ENCODE measurements at regions not wholly inside any gene's neighbourhood (a gene's known extent, or its start where the extent isn't known, plus 50 kb on each side); places are given as distances from the start of the nearest gene placed in this dataset.
"Not testable (repeated sequence)": the region's sequence is repeated elsewhere in the genome, so short reads cannot be mapped to it uniquely, and the experiment has no call there.

DNA sequence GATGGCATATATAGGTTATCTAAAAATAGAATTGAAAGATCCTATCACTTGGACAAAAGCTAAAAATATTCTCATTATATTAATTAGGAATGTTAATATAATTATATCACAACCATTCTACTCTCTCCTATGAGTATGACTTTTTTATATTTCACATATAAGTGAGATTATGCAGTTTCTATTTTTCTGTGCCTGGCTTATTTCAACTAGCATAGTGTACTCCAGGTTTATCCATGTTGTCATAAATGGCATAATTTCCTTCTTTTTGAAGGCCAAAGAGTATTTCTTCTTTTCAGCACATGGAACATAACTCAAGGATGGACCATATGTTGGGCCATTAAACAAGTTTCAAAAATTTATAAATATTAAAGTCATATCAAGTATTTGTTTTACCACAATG is 421.2 kb upstream of the CTSO start:
- no peaks in the 10 kb centered on the region for H3K36me3 ChIP-seq
- no peaks in the 10 kb centered on the region for H3K9me3 ChIP-seq
- H3K27me3 ChIP-seq, result no peaks in the 10 kb centered on the region
- H3K27ac ChIP-seq, result peak overlapping the region in 2 of 4 donors; percentile 57 to 62
- DNase-seq, result no peak
- intact Hi-C loops (cut with DNase I), result no loop called here
- no peak overlapping the region for H3K4me3 ChIP-seq
- TF ChIP-seq, protein P1, sequence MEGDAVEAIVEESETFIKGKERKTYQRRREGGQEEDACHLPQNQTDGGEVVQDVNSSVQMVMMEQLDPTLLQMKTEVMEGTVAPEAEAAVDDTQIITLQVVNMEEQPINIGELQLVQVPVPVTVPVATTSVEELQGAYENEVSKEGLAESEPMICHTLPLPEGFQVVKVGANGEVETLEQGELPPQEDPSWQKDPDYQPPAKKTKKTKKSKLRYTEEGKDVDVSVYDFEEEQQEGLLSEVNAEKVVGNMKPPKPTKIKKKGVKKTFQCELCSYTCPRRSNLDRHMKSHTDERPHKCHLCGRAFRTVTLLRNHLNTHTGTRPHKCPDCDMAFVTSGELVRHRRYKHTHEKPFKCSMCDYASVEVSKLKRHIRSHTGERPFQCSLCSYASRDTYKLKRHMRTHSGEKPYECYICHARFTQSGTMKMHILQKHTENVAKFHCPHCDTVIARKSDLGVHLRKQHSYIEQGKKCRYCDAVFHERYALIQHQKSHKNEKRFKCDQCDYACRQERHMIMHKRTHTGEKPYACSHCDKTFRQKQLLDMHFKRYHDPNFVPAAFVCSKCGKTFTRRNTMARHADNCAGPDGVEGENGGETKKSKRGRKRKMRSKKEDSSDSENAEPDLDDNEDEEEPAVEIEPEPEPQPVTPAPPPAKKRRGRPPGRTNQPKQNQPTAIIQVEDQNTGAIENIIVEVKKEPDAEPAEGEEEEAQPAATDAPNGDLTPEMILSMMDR (IDR thresholded peaks at IDR 0.05), result no peak
- TF ChIP-seq POLR2A (IDR thresholded peaks at IDR 0.05) (no peak), POLR2AphosphoS5 (IDR thresholded peaks at IDR 0.05) (peak; percentile 41 to 81 (median 54)), EP300 (IDR thresholded peaks at IDR 0.05) (no peak)
- H3K4me1 ChIP-seq, result peaks cover 0 to 19% (median 4%) of the 10 kb centered on the region in 4 donors

DNA sequence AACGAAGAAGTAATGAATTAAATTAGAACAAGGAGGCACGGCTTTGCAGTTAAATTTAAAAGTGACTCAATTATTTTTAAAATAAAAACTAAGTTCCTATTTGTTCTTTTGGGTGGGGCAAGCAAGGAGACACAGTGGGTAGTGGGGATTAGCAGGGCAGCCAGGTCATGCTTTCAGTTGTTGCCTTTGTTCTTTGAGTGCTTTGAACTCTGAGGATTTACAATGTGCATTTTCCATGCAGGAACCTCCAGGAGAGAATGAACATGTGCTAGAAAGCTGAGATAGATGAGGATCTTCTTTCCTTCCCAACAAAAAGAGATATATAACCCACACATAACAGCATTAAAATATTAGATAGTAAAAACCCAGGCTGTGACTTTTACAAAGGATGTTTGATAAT is 420.4 kb upstream of the CTSO start:
- no peaks in the 10 kb centered on the region for H3K36me3 ChIP-seq
- no peak for DNase-seq
- 48 to 67% methylated on average over 2 of the region's 2 CpGs for WGBS, 2 donors
- H3K27me3 ChIP-seq, result no peaks in the 10 kb centered on the region
- no peak overlapping the region for H3K4me3 ChIP-seq
- TF ChIP-seq POLR2A (IDR thresholded peaks at IDR 0.05) (no peak), EP300 (IDR thresholded peaks at IDR 0.05) (no peak), POLR2AphosphoS5 (IDR thresholded peaks at IDR 0.05) (peak in 1 of 4 donors; percentile 6)
- TF ChIP-seq, protein P1 (IDR thresholded peaks at IDR 0.05), result no peak
- intact Hi-C loops (cut with DNase I), result no loop called here
- peaks cover 0 to 19% (median 4%) of the 10 kb centered on the region in 4 donors for H3K4me1 ChIP-seq
- no peaks in the 10 kb centered on the region for H3K9me3 ChIP-seq
- H3K27ac ChIP-seq, result peak overlapping the region in 2 of 4 donors; percentile 57 to 62

DNA sequence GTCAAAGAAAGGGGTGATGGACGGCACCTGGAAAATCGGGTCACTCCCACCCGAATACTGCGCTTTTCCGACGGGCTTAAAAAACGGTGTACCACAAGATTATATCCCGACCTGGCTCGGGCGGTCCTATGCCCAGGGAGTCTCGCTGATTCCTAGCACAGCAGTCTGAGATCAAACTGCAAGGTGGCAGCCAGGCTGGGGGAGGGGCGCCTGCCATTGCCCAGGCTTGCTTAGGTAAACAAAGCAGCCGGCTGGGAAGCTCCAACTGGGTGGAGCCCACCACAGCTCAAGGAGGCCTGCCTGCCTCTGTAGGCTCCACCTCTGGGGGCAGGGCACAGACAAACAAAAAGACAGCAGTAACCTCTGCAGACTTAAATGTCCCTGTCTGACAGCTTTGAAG is 413.8 kb upstream of the CTSO start:
- H3K27ac ChIP-seq; intact Hi-C loops (cut with DNase I); DNase-seq; H3K4me1 ChIP-seq; H3K4me3 ChIP-seq; H3K9me3 ChIP-seq; H3K27me3 ChIP-seq; H3K36me3 ChIP-seq: not testable (repeated sequence)
- 49 to 51% methylated on average over 13 of the region's 13 CpGs for WGBS, 2 donors

DNA sequence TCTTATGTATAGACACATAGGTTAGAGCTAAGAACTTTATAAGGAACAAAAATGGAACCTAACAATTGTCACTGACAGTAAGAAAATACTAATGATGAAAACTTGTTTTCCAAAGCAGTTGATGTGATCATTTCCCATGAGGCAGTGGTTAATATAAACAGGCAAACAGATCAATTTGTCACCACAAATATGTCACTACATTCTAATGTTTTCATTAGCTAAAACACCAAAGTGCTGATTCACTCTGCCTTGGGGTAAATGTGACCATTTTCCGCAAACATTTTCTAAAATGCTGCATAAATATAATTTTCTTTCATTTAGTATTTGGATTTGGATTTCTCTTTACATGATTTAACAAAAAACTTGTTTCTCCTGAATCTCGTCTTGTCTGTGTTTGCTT is 408.9 kb upstream of the CTSO start:
- 42 to 64% methylated on average over 2 of the region's 2 CpGs for WGBS, 2 donors
- Histone ChIP-seq H3K27me3 (no peaks in the 10 kb centered on the region), H3K4me1 (no peaks in the 10 kb centered on the region), H3K36me3 (no peaks in the 10 kb centered on the region), H3K27ac (no peak overlapping the region), H3K9me3 (no peaks in the 10 kb centered on the region), H3K4me3 (no peak overlapping the region)
- intact Hi-C loops (cut with DNase I), result no loop called here
- TF ChIP-seq EP300 (IDR thresholded peaks at IDR 0.05) (no peak), POLR2AphosphoS5 (IDR thresholded peaks at IDR 0.05) (no peak), POLR2A (IDR thresholded peaks at IDR 0.05) (no peak)
- TF ChIP-seq, protein P1 (IDR thresholded peaks at IDR 0.05), result no peak
- DNase-seq, result no peak

DNA sequence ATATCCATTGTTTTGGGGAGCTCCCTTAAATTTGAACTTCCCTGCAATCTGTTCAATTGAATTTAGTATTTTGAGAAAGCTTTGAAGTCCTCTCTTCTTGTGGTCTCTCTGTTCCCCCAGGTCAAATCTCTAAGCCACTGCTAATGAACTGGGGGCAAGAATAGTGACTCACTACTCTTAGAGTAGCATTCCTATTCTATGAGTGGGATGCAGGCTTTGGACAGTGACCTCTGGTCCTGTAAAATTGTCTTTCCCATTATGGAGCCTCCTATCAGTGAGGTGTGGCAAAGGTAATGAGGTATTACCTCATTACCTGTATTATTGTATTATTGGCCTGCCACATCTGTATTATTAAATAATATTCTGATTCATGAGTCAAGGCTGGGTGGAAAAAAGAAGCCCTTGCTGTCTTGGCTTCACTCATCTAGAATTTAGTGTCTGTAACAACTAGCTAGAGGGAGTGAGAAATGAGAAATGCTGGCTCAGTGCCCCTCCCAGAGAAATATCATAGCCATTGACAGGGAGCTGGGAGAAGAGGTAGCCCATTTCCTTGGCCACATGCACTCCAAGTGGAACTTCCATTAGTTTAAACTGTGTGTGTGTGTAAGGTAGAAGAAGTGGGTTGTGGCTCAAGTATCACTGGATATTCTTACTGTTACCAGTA is 393.9 kb upstream of the CTSO start:
- no peaks in the 10 kb centered on the region for H3K4me1 ChIP-seq
- no peak overlapping the region for H3K4me3 ChIP-seq
- TF ChIP-seq POLR2AphosphoS5 (IDR thresholded peaks at IDR 0.05) (no peak), EP300 (IDR thresholded peaks at IDR 0.05) (no peak), POLR2A (IDR thresholded peaks at IDR 0.05) (no peak)
- TF ChIP-seq, protein P1 (IDR thresholded peaks at IDR 0.05), result no peak
- DNase-seq, result no peak
- H3K36me3 ChIP-seq, result no peaks in the 10 kb centered on the region
- H3K9me3 ChIP-seq, result no peaks in the 10 kb centered on the region
- intact Hi-C loops (cut with DNase I), result no loop called here
- H3K27me3 ChIP-seq, result no peaks in the 10 kb centered on the region
- H3K27ac ChIP-seq, result no peak overlapping the region

Measured in sigmoid colon (tissue), 6 donors.